DND-41 (cell line): ENCODE measurements at regions not wholly inside any gene's neighbourhood (a gene's known extent, or its start where the extent isn't known, plus 50 kb on each side); places are given as distances from the start of the nearest gene placed in this dataset.

Experiments used
- EZH2 ChIP-seq: IDR thresholded peaks from 3 replicates; pipeline ENCODE4 v1.6.1; 2012; ENCODE audit warnings: borderline replicate concordance, low read depth, mild to moderate bottlenecking, moderate library complexity, low read length, inconsistent platforms; ENCODE audit not compliant: severe bottlenecking
- TF ChIP-seq, protein P1 (sequence below): IDR thresholded peaks from 2 replicates; pipeline ENCODE4 v1.5.1; 2012; ENCODE audit warnings: borderline replicate concordance, low read length, moderate library complexity, mild to moderate bottlenecking; ENCODE audit not compliant: poor library complexity, severe bottlenecking; ENCODE audit errors: extremely low read depth

- TF ChIP-seq, protein P1, sequence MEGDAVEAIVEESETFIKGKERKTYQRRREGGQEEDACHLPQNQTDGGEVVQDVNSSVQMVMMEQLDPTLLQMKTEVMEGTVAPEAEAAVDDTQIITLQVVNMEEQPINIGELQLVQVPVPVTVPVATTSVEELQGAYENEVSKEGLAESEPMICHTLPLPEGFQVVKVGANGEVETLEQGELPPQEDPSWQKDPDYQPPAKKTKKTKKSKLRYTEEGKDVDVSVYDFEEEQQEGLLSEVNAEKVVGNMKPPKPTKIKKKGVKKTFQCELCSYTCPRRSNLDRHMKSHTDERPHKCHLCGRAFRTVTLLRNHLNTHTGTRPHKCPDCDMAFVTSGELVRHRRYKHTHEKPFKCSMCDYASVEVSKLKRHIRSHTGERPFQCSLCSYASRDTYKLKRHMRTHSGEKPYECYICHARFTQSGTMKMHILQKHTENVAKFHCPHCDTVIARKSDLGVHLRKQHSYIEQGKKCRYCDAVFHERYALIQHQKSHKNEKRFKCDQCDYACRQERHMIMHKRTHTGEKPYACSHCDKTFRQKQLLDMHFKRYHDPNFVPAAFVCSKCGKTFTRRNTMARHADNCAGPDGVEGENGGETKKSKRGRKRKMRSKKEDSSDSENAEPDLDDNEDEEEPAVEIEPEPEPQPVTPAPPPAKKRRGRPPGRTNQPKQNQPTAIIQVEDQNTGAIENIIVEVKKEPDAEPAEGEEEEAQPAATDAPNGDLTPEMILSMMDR, result no peak
- TF ChIP-seq EZH2, result no peak
Observed at GRCh38 chr9:134555094-134555650, 86.4 kb upstream of the COL5A1 start.
